ENCODE measurements at regions not wholly inside any gene's neighbourhood (a gene's known extent, or its start where the extent isn't known, plus 50 kb on each side); places are given as distances from the start of the nearest gene placed in this dataset.

DNA sequence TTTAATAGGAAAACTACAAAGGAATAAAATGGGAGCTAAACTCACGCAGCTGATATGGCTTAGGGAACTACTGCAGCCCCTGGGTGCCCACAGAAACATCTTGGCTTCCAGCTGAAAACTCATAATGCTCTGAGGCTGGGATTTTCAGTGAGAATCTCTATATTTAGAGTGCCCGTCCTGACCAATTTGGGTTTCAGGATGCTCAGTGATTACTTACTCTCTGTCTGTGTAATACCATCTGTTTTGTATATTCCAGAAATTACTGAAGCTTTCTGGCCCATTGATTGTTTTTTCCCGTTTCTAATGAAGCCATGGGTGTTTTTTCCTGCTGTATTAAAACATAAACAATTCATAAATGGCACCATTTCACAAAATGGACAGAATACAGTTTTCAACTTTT, 50.6 kb upstream of the ZNF385D start:
- no peak overlapping the region for H3K9ac ChIP-seq (ENCODE audit: insufficient read length)
- H3K4me3 ChIP-seq: no peak overlapping the region
- no peak for TF ChIP-seq FOXP2 (optimal IDR thresholded peaks at IDR 0.05; ENCODE audit: control extremely low read depth, extremely low read length, insufficient read depth)
- TF ChIP-seq POLR2AphosphoS5 (IDR thresholded peaks at IDR 0.05; ENCODE audit: borderline replicate concordance, low read depth, low read length): no peak
- no peak for TF ChIP-seq EZH2 (IDR thresholded peaks at IDR 0.05)
- no peaks in the 10 kb centered on the region for H3K9me3 ChIP-seq (ENCODE audit: low read depth, low read length)
- H3K27ac ChIP-seq: no peak overlapping the region
- no peaks in the 10 kb centered on the region for H3K36me3 ChIP-seq (ENCODE audit: insufficient read depth, low read length)
- no peak for DNase-seq (ENCODE audit: low read depth, low spot score)

DNA sequence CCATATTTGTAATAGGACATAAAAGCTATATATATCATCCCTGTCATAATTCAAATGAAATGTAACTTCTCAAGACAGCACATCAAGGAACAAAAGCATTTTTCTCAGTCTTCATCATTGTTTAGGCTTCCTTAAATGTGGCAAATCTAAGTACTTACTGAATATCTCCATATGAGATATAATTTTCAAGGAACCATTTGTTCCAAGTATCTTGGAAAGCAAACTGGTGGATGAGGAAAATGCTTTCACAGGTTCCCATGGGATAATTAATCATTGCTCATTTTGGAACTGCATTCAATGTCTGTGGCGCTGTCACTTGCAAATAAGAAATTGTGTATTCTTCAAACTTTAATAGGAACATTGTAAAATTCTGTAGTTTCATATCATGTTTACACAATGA, 52.6 kb upstream of the ZNF385D start:
- H3K4me3 ChIP-seq: no peak overlapping the region
- H3K36me3 ChIP-seq (ENCODE audit: insufficient read depth, low read length): no peaks in the 10 kb centered on the region
- no peak for TF ChIP-seq FOXP2 (optimal IDR thresholded peaks at IDR 0.05; ENCODE audit: control extremely low read depth, extremely low read length, insufficient read depth)
- no peak for TF ChIP-seq EZH2 (IDR thresholded peaks at IDR 0.05)
- no peak for TF ChIP-seq POLR2AphosphoS5 (IDR thresholded peaks at IDR 0.05; ENCODE audit: borderline replicate concordance, low read depth, low read length)
- no peak overlapping the region for H3K27ac ChIP-seq
- no peaks in the 10 kb centered on the region for H3K9me3 ChIP-seq (ENCODE audit: low read depth, low read length)
- H3K9ac ChIP-seq (ENCODE audit: insufficient read length): no peak overlapping the region
- DNase-seq (ENCODE audit: low read depth, low spot score): no peak

GRCh38 chr3:21804330-21804729, 53.3 kb upstream of the ZNF385D start:
- no peak for TF ChIP-seq EZH2 (IDR thresholded peaks at IDR 0.05)
- no peak for TF ChIP-seq POLR2AphosphoS5 (IDR thresholded peaks at IDR 0.05; ENCODE audit: borderline replicate concordance, low read depth, low read length)
- no peak for TF ChIP-seq FOXP2 (optimal IDR thresholded peaks at IDR 0.05; ENCODE audit: control extremely low read depth, extremely low read length, insufficient read depth)
- Histone ChIP-seq H3K27ac (no peak overlapping the region), H3K4me3 (no peak overlapping the region), H3K36me3 (ENCODE audit: insufficient read depth, low read length) (no peaks in the 10 kb centered on the region), H3K9me3 (ENCODE audit: low read depth, low read length) (no peaks in the 10 kb centered on the region), H3K9ac (ENCODE audit: insufficient read length) (no peak overlapping the region)
- no peak for DNase-seq (ENCODE audit: low read depth, low spot score)

GRCh38 chr3:21806733-21807132, 55.7 kb upstream of the ZNF385D start:
- DNase-seq (ENCODE audit: low read depth, low spot score): no peak
- H3K4me3 ChIP-seq: no peak overlapping the region
- TF ChIP-seq EZH2 (IDR thresholded peaks at IDR 0.05) (no peak), FOXP2 (optimal IDR thresholded peaks at IDR 0.05; ENCODE audit: control extremely low read depth, extremely low read length, insufficient read depth) (no peak), POLR2AphosphoS5 (IDR thresholded peaks at IDR 0.05; ENCODE audit: borderline replicate concordance, low read depth, low read length) (no peak)
- H3K27ac ChIP-seq: no peak overlapping the region
- H3K36me3 ChIP-seq (ENCODE audit: insufficient read depth, low read length): no peaks in the 10 kb centered on the region
- H3K9ac ChIP-seq (ENCODE audit: insufficient read length): no peak overlapping the region
- H3K9me3 ChIP-seq (ENCODE audit: low read depth, low read length): no peaks in the 10 kb centered on the region

GRCh38 chr3:21825684-21826083, 74.7 kb upstream of the ZNF385D start:
- TF ChIP-seq POLR2AphosphoS5 (IDR thresholded peaks at IDR 0.05; ENCODE audit: borderline replicate concordance, low read depth, low read length): no peak
- TF ChIP-seq FOXP2 (optimal IDR thresholded peaks at IDR 0.05; ENCODE audit: control extremely low read depth, extremely low read length, insufficient read depth): no peak
- no peak for TF ChIP-seq EZH2 (IDR thresholded peaks at IDR 0.05)
- DNase-seq (ENCODE audit: low read depth, low spot score): no peak
- H3K27ac ChIP-seq: no peak overlapping the region
- H3K4me3 ChIP-seq: no peak overlapping the region
- no peaks in the 10 kb centered on the region for H3K36me3 ChIP-seq (ENCODE audit: insufficient read depth, low read length)
- H3K9ac ChIP-seq (ENCODE audit: insufficient read length): no peak overlapping the region
- no peaks in the 10 kb centered on the region for H3K9me3 ChIP-seq (ENCODE audit: low read depth, low read length)

- DNase-seq (ENCODE audit: low read depth, low spot score): no peak
- Histone ChIP-seq H3K36me3 (ENCODE audit: insufficient read depth, low read length) (no peaks in the 10 kb centered on the region), H3K9me3 (ENCODE audit: low read depth, low read length) (no peaks in the 10 kb centered on the region), H3K27ac (no peak overlapping the region), H3K9ac (ENCODE audit: insufficient read length) (no peak overlapping the region), H3K4me3 (no peak overlapping the region)
- TF ChIP-seq POLR2AphosphoS5 (IDR thresholded peaks at IDR 0.05; ENCODE audit: borderline replicate concordance, low read depth, low read length): no peak
- no peak for TF ChIP-seq EZH2 (IDR thresholded peaks at IDR 0.05)
- TF ChIP-seq FOXP2 (optimal IDR thresholded peaks at IDR 0.05; ENCODE audit: control extremely low read depth, extremely low read length, insufficient read depth): no peak
These were observed 75.4 kb upstream of the ZNF385D start for GRCh38 chr3:21826416-21826815.

DNA sequence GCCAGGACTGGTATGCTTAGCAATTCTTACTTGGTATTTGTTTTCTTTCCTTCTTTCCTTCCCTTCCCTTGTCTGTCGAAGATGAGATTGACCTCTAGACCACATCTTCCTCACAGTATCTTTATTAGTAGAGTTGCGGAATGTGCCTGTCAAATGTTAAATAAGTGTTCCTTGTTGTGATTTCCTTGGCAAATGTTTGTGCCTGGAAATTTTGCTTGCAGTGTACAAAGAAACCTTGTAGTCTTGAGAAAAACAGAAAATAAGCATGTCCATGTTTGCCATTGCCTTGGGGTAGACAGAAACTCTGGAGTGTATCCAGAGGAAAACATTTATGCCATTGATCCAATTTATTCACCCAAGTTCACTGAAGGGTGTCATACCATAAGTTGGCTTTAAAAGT, 79.5 kb upstream of the ZNF385D start:
- DNase-seq (ENCODE audit: low read depth, low spot score): no peak
- Histone ChIP-seq H3K27ac (no peak overlapping the region), H3K4me3 (no peak overlapping the region), H3K36me3 (ENCODE audit: insufficient read depth, low read length) (no peaks in the 10 kb centered on the region), H3K9me3 (ENCODE audit: low read depth, low read length) (no peaks in the 10 kb centered on the region), H3K9ac (ENCODE audit: insufficient read length) (no peak overlapping the region)
- no peak for TF ChIP-seq EZH2 (IDR thresholded peaks at IDR 0.05)
- no peak for TF ChIP-seq FOXP2 (optimal IDR thresholded peaks at IDR 0.05; ENCODE audit: control extremely low read depth, extremely low read length, insufficient read depth)
- no peak for TF ChIP-seq POLR2AphosphoS5 (IDR thresholded peaks at IDR 0.05; ENCODE audit: borderline replicate concordance, low read depth, low read length)

DNA sequence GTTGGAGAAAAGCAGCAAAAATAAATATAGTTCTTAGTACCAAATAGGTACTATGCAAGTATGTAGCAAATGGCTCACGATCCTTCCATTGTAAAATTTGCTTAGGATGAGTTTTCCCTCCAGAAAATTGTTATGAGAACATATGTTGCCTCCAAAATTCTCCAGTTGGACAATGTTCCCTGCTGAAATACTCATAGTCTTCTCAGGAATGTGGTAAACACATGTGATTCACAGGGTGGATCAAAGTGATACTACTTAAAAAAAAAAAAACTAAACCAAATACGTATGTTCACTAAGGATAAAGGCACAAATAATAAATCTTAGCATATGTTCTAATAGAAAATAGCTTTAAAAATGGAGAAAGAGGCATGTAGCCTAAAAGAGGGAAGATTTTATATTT, 84.3 kb upstream of the ZNF385D start:
- Histone ChIP-seq H3K36me3 (ENCODE audit: insufficient read depth, low read length) (no peaks in the 10 kb centered on the region), H3K4me3 (no peak overlapping the region), H3K27ac (no peak overlapping the region), H3K9me3 (ENCODE audit: low read depth, low read length) (no peaks in the 10 kb centered on the region), H3K9ac (ENCODE audit: insufficient read length) (no peak overlapping the region)
- no peak for TF ChIP-seq EZH2 (IDR thresholded peaks at IDR 0.05)
- TF ChIP-seq FOXP2 (optimal IDR thresholded peaks at IDR 0.05; ENCODE audit: control extremely low read depth, extremely low read length, insufficient read depth): no peak
- TF ChIP-seq POLR2AphosphoS5 (IDR thresholded peaks at IDR 0.05; ENCODE audit: borderline replicate concordance, low read depth, low read length): no peak
- no peak for DNase-seq (ENCODE audit: low read depth, low spot score)

GRCh38 chr3:21836227-21836626, 85.2 kb upstream of the ZNF385D start:
- no peak for DNase-seq (ENCODE audit: low read depth, low spot score)
- H3K9me3 ChIP-seq (ENCODE audit: low read depth, low read length): no peaks in the 10 kb centered on the region
- no peak for TF ChIP-seq FOXP2 (optimal IDR thresholded peaks at IDR 0.05; ENCODE audit: control extremely low read depth, extremely low read length, insufficient read depth)
- no peak for TF ChIP-seq POLR2AphosphoS5 (IDR thresholded peaks at IDR 0.05; ENCODE audit: borderline replicate concordance, low read depth, low read length)
- no peak for TF ChIP-seq EZH2 (IDR thresholded peaks at IDR 0.05)
- no peaks in the 10 kb centered on the region for H3K36me3 ChIP-seq (ENCODE audit: insufficient read depth, low read length)
- H3K27ac ChIP-seq: no peak overlapping the region
- no peak overlapping the region for H3K4me3 ChIP-seq
- H3K9ac ChIP-seq (ENCODE audit: insufficient read length): no peak overlapping the region

All from SK-N-MC (cell line).